Neural progenitor cell (in vitro differentiated cells): ENCODE measurements at regions not wholly inside any gene's neighbourhood (a gene's known extent, or its start where the extent isn't known, plus 50 kb on each side); places are given as distances from the start of the nearest gene placed in this dataset.

Source experiments
- DNase-seq: peaks from one replicate; pipeline ENCODE4 v3.0.0-alpha.2; 2016; ENCODE audit warnings: low spot score
- H2AFZ ChIP-seq: fragments of 200-600 bp; sonication (generic); replicated peaks from 2 replicates; pipeline ENCODE4 v1.6.1; 2016; ENCODE audit warnings: antibody characterized with exemption
- H3F3A ChIP-seq: fragments of 200-600 bp; sonication (generic); 2 replicates; pipeline ENCODE4 v1.6.1; 2016; ENCODE audit warnings: antibody characterized with exemption, low read depth
- H3K27ac ChIP-seq: fragments of 200-600 bp; sonication (generic); 2 replicates; pipeline ENCODE4 v1.5.1; 2016; ENCODE audit warnings: mild to moderate bottlenecking
- H3K27me3 ChIP-seq: fragments of 200-600 bp; sonication (generic); 2 replicates; pipeline ENCODE4 v1.6.1; 2016; ENCODE audit warnings: mild to moderate bottlenecking, moderate library complexity
- H3K36me3 ChIP-seq: fragments of 200-600 bp; sonication (generic); 2 replicates; pipeline ENCODE4 v1.5.1; 2016
- H3K4me1 ChIP-seq: fragments of 200-600 bp; sonication (generic); 2 replicates; pipeline ENCODE4 v1.6.1; 2016; ENCODE audit warnings: mixed run types
- H3K4me2 ChIP-seq: fragments of 200-600 bp; sonication (generic); 2 replicates; pipeline ENCODE4 v1.6.1; 2016
- H3K4me3 ChIP-seq: fragments of 200-600 bp; sonication (generic); 2 replicates; pipeline ENCODE4 v1.5.1; 2016
- H3K79me2 ChIP-seq: fragments of 200-600 bp; sonication (generic); 2 replicates; pipeline ENCODE4 v1.6.1; 2016; ENCODE audit warnings: low read depth
- H3K9ac ChIP-seq: fragments of 200-600 bp; sonication (generic); 2 replicates; pipeline ENCODE4 v1.6.1; 2016
- H3K9me3 ChIP-seq: fragments of 200-600 bp; sonication (generic); 2 replicates; pipeline ENCODE4 v1.5.1; 2016; ENCODE audit warnings: low read depth
- H4K20me1 ChIP-seq: fragments of 200-600 bp; sonication (generic); 2 replicates; pipeline ENCODE4 v1.6.1; 2016; ENCODE audit warnings: low read depth
- H3K27ac Mint-ChIP-seq: 3 replicates; pipeline ENCODE4 v1.8.0; 2021; ENCODE audit warnings: mixed read lengths
- H3K27me3 Mint-ChIP-seq: 2 replicates; pipeline ENCODE4 v1.8.0; 2022; ENCODE audit warnings: low read depth, mild to moderate bottlenecking, inconsistent platforms, moderate library complexity, mixed read lengths; ENCODE audit not compliant: insufficient read depth
- H3K36me3 Mint-ChIP-seq: 3 replicates; pipeline ENCODE4 v1.8.0; 2021; ENCODE audit warnings: mixed read lengths
- H3K4me1 Mint-ChIP-seq: 3 replicates; pipeline ENCODE4 v1.8.0; 2021; ENCODE audit warnings: mixed read lengths
- H3K4me3 Mint-ChIP-seq: 3 replicates; pipeline ENCODE4 v1.8.0; 2021; ENCODE audit warnings: mild to moderate bottlenecking, moderate library complexity, mixed read lengths
- H3K9me3 Mint-ChIP-seq: 3 replicates; pipeline ENCODE4 v1.8.0; 2020; ENCODE audit warnings: mixed read lengths
- EZH2 ChIP-seq: fragments of 200-600 bp; sonication (generic); IDR thresholded peaks from 2 replicates; pipeline ENCODE4 v1.6.1; 2017; ENCODE audit warnings: antibody characterized with exemption, mild to moderate bottlenecking, moderate library complexity
- EZH2phosphoT487 ChIP-seq: fragments of 200-600 bp; sonication (generic); IDR thresholded peaks from 2 replicates; pipeline ENCODE4 v1.6.1; 2017; ENCODE audit warnings: antibody characterized with exemption
- TF ChIP-seq, protein P1 (sequence below): fragments of 200-600 bp; sonication (generic); IDR thresholded peaks from 2 replicates; pipeline ENCODE4 v1.5.1; 2017; ENCODE audit warnings: antibody characterized with exemption, mild to moderate bottlenecking

DNA sequence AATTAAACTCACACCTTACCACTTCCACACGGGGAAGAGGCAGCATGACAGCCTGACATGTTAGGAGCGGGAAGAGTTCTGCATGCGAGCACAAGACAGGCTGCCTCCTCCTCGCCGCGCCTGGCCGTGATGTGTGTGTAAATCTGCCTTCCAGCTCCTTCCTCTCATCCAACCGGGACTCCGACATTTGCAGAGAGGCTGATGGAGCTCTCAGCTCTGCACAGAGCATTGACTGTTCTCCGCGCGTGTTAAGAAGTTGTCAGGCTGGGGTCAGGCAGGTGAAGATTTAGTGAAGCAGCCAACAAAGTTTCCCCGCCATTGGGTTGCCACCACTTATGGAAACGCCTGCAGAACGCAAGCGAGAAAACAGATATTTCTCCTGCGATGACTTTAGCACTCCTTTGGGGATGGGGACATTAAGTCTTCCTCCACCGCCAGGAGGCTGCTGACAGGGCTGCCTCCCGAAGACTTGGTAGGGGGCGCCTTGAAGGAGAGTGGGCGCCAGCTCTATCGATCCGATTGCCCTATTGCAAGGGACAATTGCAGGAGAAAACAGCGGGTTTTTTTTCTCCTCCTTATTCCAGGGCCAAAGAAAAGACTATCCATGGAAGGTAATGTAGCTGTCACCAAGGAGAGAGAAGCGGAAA lies 213.9 kb upstream of the TSHZ3 start:
- H3K9ac ChIP-seq: no peak overlapping the region
- Mint-ChIP-seq H3K4me1 (no peaks in the 10 kb centered on the region), H3K9me3 (peaks cover 13% of the 10 kb centered on the region), H3K36me3 (no peaks in the 10 kb centered on the region), H3K4me3 (no peak overlapping the region), H3K27me3 (peaks cover 11% of the 10 kb centered on the region), H3K27ac (no peak overlapping the region)
- H3K36me3 ChIP-seq: no peaks in the 10 kb centered on the region
- H3K4me1 ChIP-seq: no peaks in the 10 kb centered on the region
- no peaks in the 10 kb centered on the region for H3K79me2 ChIP-seq
- H3K4me3 ChIP-seq: no peak overlapping the region
- no peaks in the 10 kb centered on the region for H3K27me3 ChIP-seq
- H3K9me3 ChIP-seq: no peaks in the 10 kb centered on the region
- no peak for DNase-seq
- no peak overlapping the region for H2AFZ ChIP-seq
- no peak overlapping the region for H3K27ac ChIP-seq
- TF ChIP-seq EZH2phosphoT487: no peak
- TF ChIP-seq EZH2: no peak
- TF ChIP-seq, protein P1, sequence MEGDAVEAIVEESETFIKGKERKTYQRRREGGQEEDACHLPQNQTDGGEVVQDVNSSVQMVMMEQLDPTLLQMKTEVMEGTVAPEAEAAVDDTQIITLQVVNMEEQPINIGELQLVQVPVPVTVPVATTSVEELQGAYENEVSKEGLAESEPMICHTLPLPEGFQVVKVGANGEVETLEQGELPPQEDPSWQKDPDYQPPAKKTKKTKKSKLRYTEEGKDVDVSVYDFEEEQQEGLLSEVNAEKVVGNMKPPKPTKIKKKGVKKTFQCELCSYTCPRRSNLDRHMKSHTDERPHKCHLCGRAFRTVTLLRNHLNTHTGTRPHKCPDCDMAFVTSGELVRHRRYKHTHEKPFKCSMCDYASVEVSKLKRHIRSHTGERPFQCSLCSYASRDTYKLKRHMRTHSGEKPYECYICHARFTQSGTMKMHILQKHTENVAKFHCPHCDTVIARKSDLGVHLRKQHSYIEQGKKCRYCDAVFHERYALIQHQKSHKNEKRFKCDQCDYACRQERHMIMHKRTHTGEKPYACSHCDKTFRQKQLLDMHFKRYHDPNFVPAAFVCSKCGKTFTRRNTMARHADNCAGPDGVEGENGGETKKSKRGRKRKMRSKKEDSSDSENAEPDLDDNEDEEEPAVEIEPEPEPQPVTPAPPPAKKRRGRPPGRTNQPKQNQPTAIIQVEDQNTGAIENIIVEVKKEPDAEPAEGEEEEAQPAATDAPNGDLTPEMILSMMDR: no peak
- H3F3A ChIP-seq: no peaks in the 10 kb centered on the region
- H3K4me2 ChIP-seq: no peak overlapping the region
- H4K20me1 ChIP-seq: no peaks in the 10 kb centered on the region

DNA sequence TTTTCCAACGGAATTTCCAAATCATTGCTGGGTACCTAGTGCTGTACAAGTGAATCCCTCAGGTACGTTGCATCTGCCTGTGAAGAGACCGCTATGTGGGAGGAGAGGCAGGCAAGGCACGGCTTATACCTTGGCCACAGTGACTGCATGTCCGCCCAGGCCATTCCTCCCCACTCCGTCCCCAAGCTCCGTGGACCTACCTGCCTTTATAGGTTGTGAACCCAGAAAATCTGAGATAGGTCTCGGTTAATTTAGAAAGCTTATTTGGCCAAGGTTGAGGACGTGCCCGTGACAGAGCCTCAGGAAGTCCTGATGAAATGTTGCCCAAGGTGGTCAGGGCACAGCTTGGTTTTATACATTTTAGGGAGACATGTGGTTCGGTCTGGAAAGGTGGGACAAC lies 218.5 kb upstream of the TSHZ3 start:
- Histone ChIP-seq H4K20me1 (no peaks in the 10 kb centered on the region), H3K27me3 (no peaks in the 10 kb centered on the region), H3K9ac (no peak overlapping the region), H3K4me1 (no peaks in the 10 kb centered on the region), H3K79me2 (no peaks in the 10 kb centered on the region), H3K4me3 (no peak overlapping the region), H3K9me3 (no peaks in the 10 kb centered on the region), H3F3A (no peaks in the 10 kb centered on the region), H3K36me3 (no peaks in the 10 kb centered on the region), H2AFZ (no peak overlapping the region), H3K4me2 (no peak overlapping the region), H3K27ac (no peak overlapping the region)
- Mint-ChIP-seq H3K36me3 (no peaks in the 10 kb centered on the region), H3K4me1 (no peaks in the 10 kb centered on the region), H3K4me3 (no peak overlapping the region), H3K27ac (no peak overlapping the region), H3K27me3 (peaks cover 7% of the 10 kb centered on the region), H3K9me3 (peaks cover 2% of the 10 kb centered on the region)
- TF ChIP-seq, protein P1: no peak
- no peak for TF ChIP-seq EZH2phosphoT487
- TF ChIP-seq EZH2: no peak
- no peak for DNase-seq

DNA sequence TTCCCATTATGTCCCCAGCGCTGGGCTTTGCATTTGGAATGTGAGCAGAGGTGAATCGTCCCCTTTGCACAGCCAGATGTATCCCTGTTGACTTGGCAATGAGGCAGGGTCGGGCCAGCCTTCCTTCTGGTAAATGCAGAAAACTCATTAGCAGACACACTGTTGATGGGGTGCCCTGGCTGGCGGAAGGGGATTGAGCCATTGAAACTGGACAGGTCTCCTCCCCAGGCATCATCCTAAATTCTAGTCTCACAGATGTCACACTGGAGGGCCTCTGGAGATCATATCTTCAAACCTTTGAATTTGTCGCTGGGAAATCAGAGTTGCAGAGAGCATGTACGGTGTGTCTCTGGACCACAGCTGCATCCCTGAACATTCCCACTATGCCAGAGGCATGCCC lies 219.5 kb upstream of the TSHZ3 start:
- TF ChIP-seq EZH2phosphoT487 (no peak), EZH2 (no peak)
- TF ChIP-seq, protein P1: no peak
- no peaks in the 10 kb centered on the region for H3K36me3 ChIP-seq
- H3K9me3 ChIP-seq: no peaks in the 10 kb centered on the region
- no peaks in the 10 kb centered on the region for H4K20me1 ChIP-seq
- H3K4me3 Mint-ChIP-seq: no peak overlapping the region
- H3K4me1 Mint-ChIP-seq: no peaks in the 10 kb centered on the region
- H2AFZ ChIP-seq: no peak overlapping the region
- no peak for DNase-seq
- H3F3A ChIP-seq: no peaks in the 10 kb centered on the region
- H3K27me3 ChIP-seq: no peaks in the 10 kb centered on the region
- no peaks in the 10 kb centered on the region for H3K79me2 ChIP-seq
- peaks cover 5% of the 10 kb centered on the region for H3K27me3 Mint-ChIP-seq
- H3K4me1 ChIP-seq: no peaks in the 10 kb centered on the region
- H3K27ac ChIP-seq: no peak overlapping the region
- H3K9me3 Mint-ChIP-seq: peaks cover 2% of the 10 kb centered on the region
- no peaks in the 10 kb centered on the region for H3K36me3 Mint-ChIP-seq
- H3K4me2 ChIP-seq: no peak overlapping the region
- H3K27ac Mint-ChIP-seq: no peak overlapping the region
- no peak overlapping the region for H3K4me3 ChIP-seq
- H3K9ac ChIP-seq: no peak overlapping the region
